Skeletal muscle cell (primary cell): ENCODE measurements at regions not wholly inside any gene's neighbourhood (a gene's known extent, or its start where the extent isn't known, plus 50 kb on each side); places are given as distances from the start of the nearest gene placed in this dataset.

Experiments used
- DNase-seq: peaks from one replicate; pipeline ENCODE4 v3.0.0-alpha.2; 2010; ENCODE audit warnings: low read depth
- H3K4me3 ChIP-seq: 2 replicates; pipeline ENCODE4 v1.5.1; 2011; ENCODE audit warnings: low read depth, mild to moderate bottlenecking, control low read depth, low read length, moderate library complexity

DNA sequence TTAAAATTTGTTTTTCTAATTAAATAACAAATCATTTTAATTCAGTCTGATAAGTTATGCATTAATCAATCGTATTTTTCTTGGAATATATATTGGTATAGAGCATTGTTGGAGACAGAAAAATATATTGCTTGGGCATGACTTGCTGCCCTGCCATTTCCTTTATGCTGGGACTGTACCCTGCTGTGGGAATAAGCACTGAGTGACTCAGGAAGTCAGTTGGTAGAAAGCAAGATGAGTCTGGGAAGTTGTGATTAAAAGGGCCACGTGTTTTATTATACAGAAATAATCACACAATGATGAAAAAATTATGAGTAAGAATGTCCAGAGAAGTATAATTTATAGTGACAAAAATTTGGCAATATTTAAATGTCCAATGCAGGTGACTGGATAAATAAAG, 139.5 kb downstream of the KIF18A start:
- H3K4me3 ChIP-seq = no peak overlapping the region
- DNase-seq = no peak

DNA sequence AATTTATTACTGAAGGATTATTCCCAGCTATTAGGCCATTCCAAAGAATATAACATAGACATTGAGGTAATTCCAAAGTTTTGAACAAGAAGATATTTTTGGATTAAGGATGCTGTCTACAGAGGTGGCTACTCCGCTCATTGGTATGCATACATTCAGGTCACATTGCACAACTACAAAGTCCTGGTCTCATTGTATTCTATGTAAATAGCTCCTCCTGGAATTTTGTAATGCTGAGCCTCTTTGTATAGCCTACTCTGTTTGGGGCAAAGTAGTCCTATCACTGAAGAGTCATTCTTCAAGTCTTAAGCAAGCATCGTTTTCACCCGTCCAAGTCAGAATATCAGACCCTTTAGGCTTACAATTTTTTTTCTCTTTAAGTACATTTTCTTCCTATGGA, 142.4 kb downstream of the KIF18A start:
- H3K4me3 ChIP-seq = no peak overlapping the region
- no peak for DNase-seq

DNA sequence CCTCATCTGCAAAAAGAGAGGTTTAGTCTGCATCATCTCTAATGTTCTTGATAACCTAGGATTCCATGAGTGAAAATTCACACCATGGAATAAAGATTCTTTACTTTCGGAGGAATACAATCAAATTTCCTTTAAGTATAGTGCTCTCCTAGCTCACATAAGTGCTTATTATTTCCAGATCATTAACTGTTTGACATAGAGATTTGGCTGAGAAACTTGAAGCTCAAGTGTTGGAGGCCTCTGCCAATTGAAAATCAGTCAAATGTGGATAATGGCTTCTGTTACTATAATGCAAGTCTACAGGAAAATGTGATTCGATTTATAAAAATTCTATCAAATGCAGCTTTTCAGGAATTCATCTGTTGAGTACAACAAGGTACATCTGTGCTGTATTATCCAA, 144.6 kb downstream of the KIF18A start:
- DNase-seq = no peak
- no peak overlapping the region for H3K4me3 ChIP-seq

DNA sequence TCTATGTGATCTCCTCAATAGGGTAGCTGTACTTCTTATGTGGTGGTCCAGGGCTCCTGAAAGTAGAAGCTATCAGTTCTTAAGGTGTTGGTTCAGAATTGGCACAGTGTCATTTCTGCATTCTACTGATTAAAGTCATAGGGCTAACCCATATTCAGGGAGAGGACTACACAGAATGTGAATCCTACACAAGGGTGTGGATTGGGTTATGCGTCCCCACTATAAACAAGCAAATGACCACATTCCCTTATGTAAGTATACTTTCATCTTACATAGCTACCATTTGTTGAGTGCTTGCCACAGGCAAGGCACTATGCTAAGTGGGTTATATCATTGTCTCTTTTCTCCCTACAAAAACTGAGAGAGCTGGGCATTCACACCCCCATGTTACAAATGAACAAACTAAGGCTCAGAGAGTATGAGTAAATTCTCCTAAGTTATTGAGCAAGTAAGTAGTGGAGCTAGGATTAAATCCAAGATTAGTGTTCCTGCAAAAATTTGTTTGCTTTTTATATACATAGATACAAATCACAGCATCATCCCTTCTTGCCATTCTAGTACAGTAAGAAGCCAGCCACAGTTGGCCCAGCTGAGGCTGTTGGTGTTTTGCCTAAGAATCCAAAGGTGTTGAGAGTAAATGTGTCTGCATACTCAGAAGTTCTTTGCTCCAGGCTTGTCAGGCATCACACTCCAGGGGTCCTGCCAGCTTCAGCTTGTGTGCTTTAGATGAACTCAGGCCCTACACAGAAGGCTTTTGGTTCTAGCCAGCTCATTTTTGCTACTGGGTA, 157.8 kb downstream of the KIF18A start:
- H3K4me3 ChIP-seq = no peak overlapping the region
- DNase-seq = no peak

DNA sequence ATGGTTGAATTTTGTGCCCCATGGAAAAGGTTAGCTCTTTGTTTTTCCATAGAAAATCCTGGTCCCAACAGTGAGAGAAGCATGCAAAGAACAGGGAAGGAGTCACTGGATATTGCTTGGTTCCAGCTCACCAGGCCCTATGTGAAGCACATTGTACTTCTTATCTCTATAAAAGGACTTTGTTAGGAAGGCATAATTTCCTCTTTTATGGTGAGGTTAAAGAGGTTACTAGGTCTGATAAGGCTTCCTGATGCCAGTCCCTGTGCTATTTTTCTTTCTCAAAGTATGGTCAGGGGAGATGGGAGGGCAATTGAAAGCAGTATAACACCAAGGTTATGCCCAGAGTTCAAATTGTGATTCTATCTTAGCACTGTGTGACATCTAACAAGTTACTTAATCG, 162.6 kb downstream of the KIF18A start:
- no peak for DNase-seq

DNA sequence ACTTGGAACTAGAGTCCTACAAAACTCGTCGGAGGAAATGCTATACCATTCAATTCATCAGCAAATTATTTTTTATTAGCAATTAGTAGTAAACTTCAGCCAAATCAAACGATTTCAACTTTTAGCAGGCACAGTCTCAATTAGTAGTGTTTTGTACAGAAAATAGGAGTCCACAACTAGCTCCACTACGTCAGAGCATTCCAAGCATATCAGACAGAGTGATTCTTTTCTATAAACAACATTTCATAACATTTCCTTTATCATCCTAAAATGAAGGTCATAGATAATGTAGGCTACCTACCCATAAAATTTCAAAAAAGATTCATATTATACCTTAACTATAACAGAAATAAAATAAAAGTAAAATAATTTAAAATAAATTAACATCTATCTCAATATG, 169.9 kb downstream of the KIF18A start:
- no peak for DNase-seq
- no peak overlapping the region for H3K4me3 ChIP-seq

More for the DNA sequence above, 162.6 kb downstream of the KIF18A start:
- no peak overlapping the region for H3K4me3 ChIP-seq

DNA sequence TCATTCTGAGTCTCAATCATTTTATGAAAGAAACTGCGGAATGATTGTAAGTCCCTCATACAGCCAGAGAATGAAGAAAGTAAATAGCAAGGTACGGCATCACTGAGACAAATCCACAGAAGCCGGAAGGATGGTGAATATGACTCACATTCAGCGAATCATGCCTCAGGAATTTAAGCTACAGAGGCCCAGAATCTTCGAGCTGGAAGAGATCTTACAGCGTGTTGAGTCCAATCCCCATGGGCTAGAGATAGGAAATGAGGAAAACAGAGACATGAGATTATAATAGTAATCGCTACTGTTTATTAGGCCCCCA, 173.2 kb downstream of the KIF18A start:
- H3K4me3 ChIP-seq = no peak overlapping the region
- peak; percentile 89 for DNase-seq

DNA sequence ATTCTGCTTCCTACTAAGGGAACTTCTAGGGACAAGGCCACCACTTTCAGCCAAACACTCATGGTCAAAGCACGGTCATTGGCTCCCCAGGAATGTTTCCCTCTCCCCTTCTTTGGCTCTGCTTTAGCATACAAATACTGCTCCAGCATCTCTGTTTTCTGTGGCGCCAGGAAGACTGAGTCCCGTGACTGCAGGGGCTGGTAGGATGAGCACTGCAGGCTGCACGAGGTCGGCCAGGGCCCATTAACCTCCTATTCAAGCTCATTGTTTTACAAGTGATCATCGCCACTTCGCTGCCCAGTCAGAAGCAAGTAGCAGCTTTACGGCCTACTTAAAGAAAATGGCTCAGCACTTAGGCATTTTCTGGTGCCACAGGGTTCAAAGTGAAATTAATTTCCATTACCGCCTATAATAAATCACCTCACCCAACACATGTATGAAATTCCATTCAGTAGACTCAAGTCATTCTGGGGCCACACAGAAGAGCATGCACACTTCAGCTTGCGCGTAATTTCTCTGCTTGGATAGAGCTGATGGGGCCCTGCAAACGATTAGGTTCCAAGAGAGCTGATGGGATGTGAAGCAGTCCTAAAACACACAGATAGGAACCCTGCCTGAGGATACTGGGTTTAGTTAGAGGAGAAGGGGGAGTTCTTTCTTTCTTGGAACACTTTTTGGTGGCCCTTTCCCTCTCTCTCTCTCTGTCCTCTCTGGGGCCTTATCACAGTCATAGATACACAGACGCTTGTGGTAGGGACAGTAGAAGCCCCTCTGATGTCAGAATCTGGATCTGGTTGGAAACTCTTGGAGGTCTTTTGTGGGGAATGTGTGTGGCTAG, 173.7 kb downstream of the KIF18A start:
- H3K4me3 ChIP-seq = no peak overlapping the region
- peak; percentile 99 for DNase-seq

DNA sequence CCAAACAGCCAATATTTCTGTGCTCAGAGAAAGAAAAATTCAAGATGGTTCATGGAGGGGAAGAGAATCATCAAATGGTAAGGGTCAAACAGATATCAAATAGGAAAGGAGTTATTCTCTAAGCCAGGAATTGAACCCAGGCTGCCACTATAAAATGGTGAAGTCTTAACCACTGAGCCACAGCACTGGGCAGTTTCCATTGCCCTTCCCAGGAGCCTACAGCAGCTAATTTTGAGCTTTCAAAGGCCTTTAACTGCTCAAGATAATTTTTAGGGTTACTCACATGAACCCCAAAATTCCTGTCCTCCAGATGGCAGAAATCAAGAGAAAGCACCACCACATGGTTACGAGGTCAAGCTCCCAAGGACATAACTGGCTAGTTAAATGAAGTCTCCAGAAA, 176.2 kb downstream of the KIF18A start:
- H3K4me3 ChIP-seq = no peak overlapping the region
- DNase-seq = no peak

DNA sequence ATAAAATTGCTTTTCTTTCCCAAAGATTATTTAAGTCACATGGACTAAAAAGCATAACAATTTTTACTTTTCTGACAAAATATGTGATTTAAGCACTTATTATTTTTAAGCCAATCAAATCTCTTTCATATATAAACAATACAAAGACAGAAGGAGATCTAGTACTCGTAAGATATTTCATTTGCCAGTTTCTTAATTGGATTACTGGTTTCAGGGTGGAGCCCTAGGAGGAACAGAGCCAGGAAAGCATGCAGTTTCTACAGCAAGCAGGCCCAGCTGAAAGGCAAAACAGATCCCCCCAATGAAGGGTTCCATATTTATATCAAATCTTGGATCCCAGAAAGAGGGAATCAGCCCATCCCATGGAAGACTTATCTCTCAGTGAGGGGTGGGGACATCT, 177.0 kb downstream of the KIF18A start:
- no peak overlapping the region for H3K4me3 ChIP-seq
- DNase-seq = no peak

DNA sequence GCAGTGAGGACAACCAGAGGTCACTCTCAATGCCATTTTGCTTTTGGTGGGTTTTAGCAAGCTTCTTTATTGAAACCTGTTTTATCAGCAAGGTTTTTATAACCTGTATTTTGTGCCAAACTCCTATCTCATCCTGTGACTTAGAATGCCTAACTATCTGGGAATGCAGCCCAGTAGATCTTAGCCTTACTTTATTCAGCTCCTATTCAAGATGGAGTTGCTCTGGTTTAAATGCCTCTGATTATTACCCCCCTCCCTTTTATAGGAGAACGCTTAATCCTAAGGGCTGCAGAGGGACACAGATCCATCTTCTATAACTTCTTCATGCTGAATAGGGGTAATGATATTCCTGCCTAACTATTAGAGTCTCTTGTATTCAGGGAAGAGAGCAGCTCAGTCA, 179.1 kb downstream of the KIF18A start:
- DNase-seq = no peak
- no peak overlapping the region for H3K4me3 ChIP-seq

DNA sequence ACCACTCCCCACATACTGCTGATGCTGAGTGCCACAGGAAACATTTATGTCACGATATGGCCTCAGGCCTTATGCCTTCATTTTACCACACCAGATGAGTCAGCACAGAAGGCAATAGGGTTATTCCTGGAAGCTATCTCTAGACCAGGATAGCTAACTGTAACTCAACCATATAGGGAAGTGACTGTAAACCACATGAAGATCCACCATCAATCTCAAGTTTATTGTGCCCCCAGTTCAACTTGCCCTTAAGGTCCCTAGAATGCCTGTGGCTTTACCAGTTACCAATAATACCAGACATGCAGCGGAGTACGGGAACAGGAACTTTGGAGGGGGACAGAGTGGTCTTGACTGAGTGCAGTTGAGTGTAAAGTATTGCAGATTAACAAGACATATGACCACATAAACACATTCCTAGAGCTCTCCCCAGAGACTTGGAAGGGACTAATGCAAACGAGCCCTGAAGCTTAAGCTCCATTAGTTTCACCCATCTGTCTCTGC, 180.9 kb downstream of the KIF18A start:
- H3K4me3 ChIP-seq = no peak overlapping the region
- DNase-seq = peak; percentile 81

DNA sequence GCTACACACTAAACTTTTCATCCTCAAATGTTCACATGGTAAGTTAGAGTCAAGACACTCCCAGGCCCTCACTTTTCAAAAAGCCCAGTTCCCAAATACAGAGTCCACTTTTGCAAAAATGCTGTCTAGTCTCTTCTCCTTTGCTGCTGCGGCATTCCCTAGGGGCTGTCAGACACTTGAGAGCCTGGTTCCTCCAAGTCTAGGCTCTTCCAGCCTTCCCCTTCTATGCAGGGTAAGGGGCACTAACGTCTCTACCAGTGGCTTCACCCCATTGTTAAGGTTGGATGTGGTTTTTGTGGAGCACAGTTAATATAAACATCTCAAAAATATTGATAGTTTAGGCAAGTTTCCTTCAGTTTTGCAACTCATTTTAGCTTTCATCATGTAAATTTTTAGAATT, 181.5 kb downstream of the KIF18A start:
- no peak overlapping the region for H3K4me3 ChIP-seq
- no peak for DNase-seq

DNA sequence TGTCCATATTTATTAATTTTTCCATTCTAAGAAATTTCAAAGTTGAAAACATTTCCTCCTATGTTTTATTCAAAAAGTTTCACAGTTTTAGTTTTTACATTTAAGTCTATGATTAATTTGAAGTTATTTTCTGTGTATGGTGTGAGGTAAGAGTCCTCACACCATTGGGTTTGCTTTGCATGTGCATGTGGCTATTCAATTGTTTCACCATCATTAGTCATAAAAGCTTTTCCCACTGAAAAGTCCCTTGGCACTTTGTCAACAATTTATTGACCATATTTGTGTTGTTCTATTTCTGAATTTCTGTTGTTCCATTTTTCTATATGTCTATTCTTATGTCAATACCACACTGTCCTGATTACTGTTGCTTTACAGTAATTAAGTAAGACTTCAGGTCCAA, 186.5 kb downstream of the KIF18A start:
- no peak for DNase-seq

DNA sequence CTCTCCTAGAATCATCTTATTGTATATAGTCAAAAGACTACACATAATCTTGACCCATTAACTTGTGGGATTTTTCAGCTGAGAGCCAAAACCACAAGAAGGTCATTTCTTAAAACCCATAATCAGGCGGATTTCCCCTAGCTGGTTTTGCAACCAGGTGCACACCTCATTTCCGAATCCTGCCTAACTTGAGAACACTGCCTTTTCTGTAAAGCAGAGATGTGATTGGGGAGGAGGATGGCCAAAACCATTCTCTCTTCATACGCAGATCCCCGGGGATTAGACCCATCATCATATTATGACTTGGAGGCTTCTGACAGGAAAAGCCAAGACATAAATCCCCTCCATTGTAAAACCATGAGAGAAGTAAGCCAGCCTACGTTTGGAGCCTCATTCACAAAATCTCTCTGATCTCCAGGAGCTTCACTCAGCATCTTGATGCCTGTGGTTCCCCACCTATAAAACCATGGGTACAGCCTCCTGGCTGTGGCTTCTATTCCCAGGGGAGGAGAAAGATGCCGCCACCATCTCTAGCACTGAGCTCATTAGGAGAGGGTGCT, 191.3 kb downstream of the KIF18A start:
- DNase-seq = peak; percentile 43
- H3K4me3 ChIP-seq = no peak overlapping the region

More for the DNA sequence above, 186.5 kb downstream of the KIF18A start:
- H3K4me3 ChIP-seq = no peak overlapping the region

DNA sequence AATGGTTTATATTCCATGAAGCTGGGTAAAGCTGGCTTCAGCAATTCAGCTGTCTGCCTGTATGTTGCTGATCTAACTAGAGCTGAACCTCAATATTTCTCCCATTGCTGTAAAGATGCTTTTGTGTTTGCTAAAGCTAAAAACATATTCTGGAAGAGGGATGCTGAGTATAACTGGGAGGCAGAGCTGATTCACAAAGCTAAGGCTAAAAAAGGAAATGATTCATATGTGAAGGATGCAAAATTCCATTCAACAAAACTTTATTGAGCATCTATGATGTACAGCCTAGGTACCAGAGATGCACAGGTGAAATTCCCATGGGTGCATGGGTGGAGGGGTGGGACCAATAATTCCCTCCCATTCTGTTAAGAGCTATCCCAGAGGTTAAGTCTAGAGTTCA, 193.9 kb downstream of the KIF18A start:
- no peak overlapping the region for H3K4me3 ChIP-seq
- no peak for DNase-seq

DNA sequence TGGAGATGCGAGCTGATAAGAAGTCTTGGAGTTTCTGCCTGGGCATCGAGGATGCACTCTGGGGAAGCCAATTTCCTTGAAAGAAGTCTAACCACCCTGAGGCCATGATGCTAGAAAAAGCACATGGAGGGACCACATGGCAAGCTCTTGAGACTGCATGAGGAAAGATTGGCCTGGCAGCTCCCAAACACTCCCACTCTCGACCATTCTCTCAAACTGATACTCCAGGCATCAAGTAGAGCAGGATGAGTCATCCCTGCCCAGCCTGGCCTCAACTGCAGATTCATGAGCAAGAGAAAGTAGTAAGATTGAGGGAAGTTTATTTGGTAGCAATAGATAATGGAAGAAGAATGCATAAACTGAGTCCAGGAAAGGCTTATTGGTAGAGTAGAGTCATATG, 194.3 kb downstream of the KIF18A start:
- no peak overlapping the region for H3K4me3 ChIP-seq
- no peak for DNase-seq

DNA sequence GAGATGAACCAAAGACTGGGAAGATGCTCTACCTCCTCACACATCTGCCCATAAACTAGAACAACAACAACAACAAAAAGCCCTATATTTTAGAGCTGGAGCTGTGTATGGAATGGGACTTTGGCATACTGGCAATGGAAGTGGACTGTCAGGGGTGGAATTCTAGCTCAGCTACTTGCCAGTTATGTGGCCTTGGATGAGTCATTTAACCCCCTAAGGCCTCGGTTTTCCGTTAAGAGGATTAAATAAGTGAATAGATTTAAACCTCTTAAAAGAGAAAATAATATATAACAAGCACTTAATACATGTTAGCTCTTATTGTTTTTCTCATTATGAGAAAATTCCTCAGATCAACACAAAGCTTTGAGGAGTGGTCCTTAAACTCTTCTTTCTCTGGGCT, 195.0 kb downstream of the KIF18A start:
- H3K4me3 ChIP-seq = no peak overlapping the region
- DNase-seq = no peak

DNA sequence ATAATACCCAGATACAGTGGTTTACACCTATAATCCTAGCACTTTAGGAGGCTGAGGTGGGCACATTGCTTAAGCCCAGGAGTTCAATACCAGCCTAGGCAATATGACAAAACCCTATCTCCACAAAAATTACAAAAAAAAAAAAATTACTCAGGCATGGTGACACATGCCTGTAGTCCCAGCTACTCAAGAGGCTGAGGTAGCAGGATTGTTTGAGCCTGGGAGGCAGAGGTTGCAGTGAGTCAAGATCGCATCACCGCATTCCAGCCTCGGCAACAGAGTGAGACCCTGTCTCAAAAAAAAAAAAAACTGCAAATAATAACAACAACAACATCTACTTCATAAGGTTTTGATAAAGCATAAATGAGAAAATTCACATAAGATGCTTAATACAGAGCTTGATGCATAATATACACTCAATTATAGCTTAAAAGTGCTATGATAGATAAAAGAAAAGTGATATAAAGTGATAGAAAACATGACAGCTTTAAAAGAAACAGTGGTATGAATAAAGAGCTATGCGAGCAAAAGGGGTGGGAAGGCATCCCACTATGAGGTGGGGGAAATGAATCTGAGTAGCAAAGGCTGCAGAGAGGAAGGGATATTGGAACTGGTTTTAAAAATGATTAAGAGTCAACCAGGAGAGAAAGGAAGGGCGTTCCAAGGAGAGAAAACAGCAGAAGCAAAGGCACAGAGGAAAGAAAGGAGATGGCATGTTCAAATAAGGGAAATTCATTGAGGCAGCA, 197.6 kb downstream of the KIF18A start:
- peak; percentile 45 for DNase-seq
- no peak overlapping the region for H3K4me3 ChIP-seq

DNA sequence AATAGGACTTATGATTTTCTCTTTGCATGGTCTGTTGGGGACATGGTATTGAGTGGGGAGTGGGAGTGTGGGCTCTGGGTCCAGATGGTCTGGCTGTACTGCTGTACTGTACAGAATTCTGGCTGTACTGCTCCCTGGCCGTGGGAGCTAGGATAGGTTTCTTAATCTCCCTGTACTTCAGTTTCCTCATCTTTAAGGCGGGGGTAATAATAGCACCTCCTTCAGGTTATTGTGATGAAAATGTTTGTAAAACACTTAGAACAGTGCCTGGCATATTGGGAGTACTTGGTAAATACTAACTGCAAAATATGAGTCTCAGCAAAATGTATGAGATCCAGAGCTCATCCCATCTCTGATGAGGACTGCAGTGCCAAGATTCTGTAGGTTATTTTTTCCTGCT, 198.6 kb downstream of the KIF18A start:
- no peak for DNase-seq
- H3K4me3 ChIP-seq = no peak overlapping the region
